HepG2 (cell line): ENCODE measurements at regions not wholly inside any gene's neighbourhood (a gene's known extent, or its start where the extent isn't known, plus 50 kb on each side); places are given as distances from the start of the nearest gene placed in this dataset.

Experiments used
- ATAC-seq: fragments of 200-7000 bp; cut with Tn5 transposase; 3 replicates; pipeline ENCODE4 v1.9.1; 2020; ENCODE audit warnings: mild to moderate bottlenecking, moderate library complexity
- BruUV-seq: library from RNA; stranded (reverse); fragments of 400-500 nt; replicated peaks from 2 replicates; lab custom pipeline; 2021; lab: Mats Ljungman, UMichigan
- CTCF ChIA-PET: fragments of 300-600 bp; formaldehyde crosslinking; extraction: SDS; loops from one replicate; lab custom pipeline; 2021; ENCODE audit warnings: low total read pairs, inconsistent platforms, low intra/inter-chr PET ratio; lab: Yijun Ruan, JAX
- POLR2A ChIA-PET: fragments of 350-600 bp; sonication (Branson Sonifier 250); formaldehyde crosslinking; loops from one replicate; lab custom pipeline; 2020; ENCODE audit warnings: antibody characterized with exemption, inconsistent platforms; lab: Yijun Ruan, JAX
- DNase-seq: peaks from one replicate; pipeline ENCODE4 v3.0.0-alpha.2; 2015; ENCODE audit warnings: low spot score
- FAIRE-seq: peaks from 3 replicates; lab custom pipeline; 2011; peaks lifted over from hg19 to GRCh38; lab: Jason Lieb, UNC
- H2AFZ ChIP-seq: one replicate; pipeline ENCODE4 v1.6.1; 2011; ENCODE audit warnings: low read length, inconsistent platforms
- H3K27ac ChIP-seq: fragments of 300-600 bp; 3 replicates; pipeline ENCODE4 v1.8.0; 2011; ENCODE audit warnings: mixed run types, mild to moderate bottlenecking, mixed read lengths, low read length, inconsistent platforms; ENCODE audit not compliant: insufficient read depth; ENCODE audit errors: extremely low read length
- H3K27me3 ChIP-seq, 2 experiments: fragments of 200-600 bp in 1 of 2; 2 replicates in 1 of 2; 3 replicates in 1 of 2; pipeline versions ENCODE4 v1.6.0 to v1.8.0; 2011; ENCODE audit warnings: low read length in 2 of 2, mild to moderate bottlenecking in 2 of 2, moderate library complexity in 2 of 2, inconsistent platforms in 1 of 2; ENCODE audit not compliant: insufficient read depth in 2 of 2, control insufficient read depth in 1 of 2
- H3K36me3 ChIP-seq, 2 experiments: fragments of 200-600 bp in 1 of 2; replicated peaks in 1 of 2; 2 replicates in 1 of 2; 3 replicates in 1 of 2; pipeline versions ENCODE4 v1.5.1 to v1.8.0; 2011; ENCODE audit warnings: low read length in 2 of 2, inconsistent platforms in 1 of 2; ENCODE audit not compliant: insufficient read depth in 2 of 2, control insufficient read depth in 1 of 2
- H3K4me1 ChIP-seq: 2 replicates; pipeline ENCODE4 v1.5.1; 2012; ENCODE audit warnings: low read length, inconsistent platforms; ENCODE audit not compliant: insufficient read depth
- H3K4me2 ChIP-seq: 2 replicates; pipeline ENCODE4 v1.6.0; 2011; ENCODE audit warnings: low read depth, low read length, inconsistent platforms
- H3K4me3 ChIP-seq, 3 experiments: fragments of 200-600 bp in 1 of 3; sonication (generic), shearing (Covaris generic) in 1 of 3; replicated peaks in 1 of 3; 2 replicates each; pipeline ENCODE4 v1.5.1; 2011 to 2016; ENCODE audit warnings: low read length in 3 of 3, inconsistent platforms in 2 of 3, low read depth in 2 of 3, mild to moderate bottlenecking in 2 of 3, control low read depth in 1 of 3, mixed read lengths in 1 of 3; ENCODE audit not compliant: insufficient read depth in 1 of 3
- H3K79me2 ChIP-seq: one replicate; pipeline ENCODE4 v1.6.1; 2011; ENCODE audit warnings: low read length, inconsistent platforms; ENCODE audit not compliant: insufficient read depth
- H3K9ac ChIP-seq: 2 replicates; pipeline ENCODE4 v1.6.0; 2011; ENCODE audit warnings: mild to moderate bottlenecking, low read depth, low read length, inconsistent platforms; ENCODE audit not compliant: insufficient read depth
- H3K9me3 ChIP-seq: 2 replicates; pipeline ENCODE4 v1.5.1; 2012; ENCODE audit warnings: mild to moderate bottlenecking, low read length
- H4K20me1 ChIP-seq: 2 replicates; pipeline ENCODE4 v1.6.0; 2011; ENCODE audit warnings: inconsistent platforms, mild to moderate bottlenecking, low read length, moderate library complexity; ENCODE audit not compliant: insufficient read depth
- CEBPB ChIP-seq: IDR thresholded peaks from 2 replicates; pipeline ENCODE4 v1.6.1; 2011; ENCODE audit warnings: low read depth, low read length, improper control_type of control experiment, borderline replicate concordance
- CEBPG ChIP-seq: IDR thresholded peaks from 2 replicates; pipeline ENCODE4 v1.6.1; 2016
- CREB1 ChIP-seq, 2 experiments: fragments of 450-650 bp in 1 of 2; IDR thresholded peaks; 2 replicates each; pipeline ENCODE4 v1.6.1; 2016 to 2017; ENCODE audit warnings: control low read depth in 1 of 2, mild to moderate bottlenecking in 1 of 2, missing compliant biosample characterization in 1 of 2, missing genetic modification characterization in 1 of 2
- ERF ChIP-seq: IDR thresholded peaks from 2 replicates; pipeline ENCODE4 v1.6.1; 2018; ENCODE audit warnings: missing biosample characterization, missing genetic modification reagents
- HOXA7 ChIP-seq: sonication (generic); formaldehyde crosslinking; IDR thresholded peaks from 2 replicates; pipeline ENCODE4 v1.8.1; 2022; ENCODE audit warnings: mild to moderate bottlenecking, missing genetic modification reagents, moderate library complexity
- PHF20 ChIP-seq: sonication (generic); formaldehyde crosslinking; IDR thresholded peaks from 2 replicates; pipeline ENCODE4 v1.5.0; 2020; ENCODE audit warnings: mild to moderate bottlenecking, missing genetic modification reagents
- SNAPC4 ChIP-seq: sonication (generic); formaldehyde crosslinking; IDR thresholded peaks from 2 replicates; pipeline ENCODE4 v1.4.0; 2020; ENCODE audit warnings: mild to moderate bottlenecking, missing genetic modification reagents
- TSC22D2 ChIP-seq: sonication (generic); formaldehyde crosslinking; IDR thresholded peaks from 2 replicates; pipeline ENCODE4 v1.5.1; 2020; ENCODE audit warnings: missing genetic modification reagents, mild to moderate bottlenecking, borderline replicate concordance
- ZNF383 ChIP-seq: sonication (generic); formaldehyde crosslinking; IDR thresholded peaks from 2 replicates; pipeline ENCODE4 v1.4.0; 2020; ENCODE audit warnings: missing genetic modification reagents, mild to moderate bottlenecking, borderline replicate concordance
- ZNF850 ChIP-seq: sonication (generic); formaldehyde crosslinking; conservative IDR thresholded peaks from 2 replicates; pipeline ENCODE4 v1.9.0; 2021; ENCODE audit warnings: mild to moderate bottlenecking, missing genetic modification reagents
- WGBS: methylation state at CpG from one replicate; pipeline ENCODE4 v1.1.6; 2017; ENCODE audit warnings: low lambda C conversion rate; 5-methylcytosine and 5-hydroxymethylcytosine counted together
- in situ Hi-C: cut with HindIII; loops from 2 replicates; pipeline ENCODE4 v1.10.0; 2017; ENCODE audit warnings: low pct_unique_long_range_greater_than_20kb; ENCODE audit not compliant: extremely low pct_ligation_motif_present
- intact Hi-C: fragments of 100-400 bp; cut with micrococcal nuclease; formaldehyde crosslinking; loops from one replicate; pipeline ENCODE4 v1.10.0; 2022; ENCODE audit not compliant: unreplicated experiment

GRCh38 chr6:62480544-62480943 is 194.5 kb upstream of the KHDRBS2 start (continued):
- no peak for TF ChIP-seq SNAPC4 (CRISPR knock-in tag)
- no peak for TF ChIP-seq TSC22D2 (CRISPR knock-in tag)
- TF ChIP-seq HOXA7 (CRISPR knock-in tag): no peak
- TF ChIP-seq ZNF383 (CRISPR knock-in tag): no peak
- no peak for TF ChIP-seq ERF (CRISPR knock-in tag)
- TF ChIP-seq PHF20 (CRISPR knock-in tag): no peak
- no peak for TF ChIP-seq CREB1 (IDR thresholded peaks at IDR 0.05)
- no peak for TF ChIP-seq CREB1 (CRISPR knock-in tag; IDR thresholded peaks at IDR 0.05)
- no peak for TF ChIP-seq ZNF850 (CRISPR knock-in tag)

DNA sequence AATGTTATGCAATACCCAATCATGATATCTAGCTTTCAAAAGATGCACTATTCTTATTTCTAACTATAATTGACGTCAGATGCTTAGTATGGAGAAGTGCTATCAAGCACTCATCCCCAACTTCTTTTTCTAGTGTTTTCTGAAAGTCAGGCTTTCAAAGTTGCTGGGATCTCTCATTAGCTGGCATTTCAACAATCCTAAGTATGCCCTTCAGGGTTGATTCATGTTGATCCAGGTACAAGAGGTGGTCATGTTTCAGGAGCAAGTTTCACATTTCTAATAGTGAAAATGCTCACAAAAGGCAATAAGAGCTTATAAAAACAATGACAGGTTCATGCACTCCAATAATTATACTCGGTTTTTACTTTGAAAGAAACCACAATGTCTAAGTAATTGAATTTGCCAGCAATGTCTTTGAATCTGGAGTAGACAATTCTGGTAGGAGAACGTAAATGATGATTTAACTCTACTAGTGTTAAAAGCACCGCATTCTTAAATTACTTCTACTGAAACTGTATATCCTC is 193.7 kb upstream of the KHDRBS2 start:
- TF ChIP-seq CEBPB (peak; percentile 21; the same call in 1 of the 2 replicates), CEBPG (CRISPR knock-in tag) (no peak)
- no peaks in the 10 kb centered on the region for H3K4me1 ChIP-seq
- no peaks in the 10 kb centered on the region for H3K79me2 ChIP-seq
- ChIA-PET POLR2A (no interaction called here), CTCF (no interaction called here)
- 5% methylated on average over 4 of the region's 4 CpGs for WGBS
- no peaks in the 10 kb centered on the region for H4K20me1 ChIP-seq
- H3K27ac ChIP-seq: no peak overlapping the region
- no peak for FAIRE-seq
- no peak for DNase-seq
- H3K9ac ChIP-seq: no peak overlapping the region
- H3K36me3 ChIP-seq: no peaks in the 10 kb centered on the region
- in situ Hi-C loops: no loop called here
- no peak overlapping the region for H3K4me2 ChIP-seq
- BruUV-seq: no TSS peak
- intact Hi-C loops: no loop called here
- no peak overlapping the region for H2AFZ ChIP-seq
- H3K4me3 ChIP-seq: no peak overlapping the region
- no peaks in the 10 kb centered on the region for H3K27me3 ChIP-seq
- no peaks in the 10 kb centered on the region for H3K9me3 ChIP-seq
- ATAC-seq: no peak
